Endodermal cell (in vitro differentiated cells): ENCODE measurements at regions not wholly inside any gene's neighbourhood (a gene's known extent, or its start where the extent isn't known, plus 50 kb on each side); places are given as distances from the start of the nearest gene placed in this dataset.

ENCODE experiments used
- DNase-seq: peaks from one replicate; pipeline ENCODE4 v3.0.0-alpha.2; 2017
- H3K27ac ChIP-seq: 2 replicates; pipeline ENCODE4 v1.5.1; 2013; ENCODE audit warnings: mild to moderate bottlenecking, low read depth, low read length, moderate library complexity
- H3K27me3 ChIP-seq: 2 replicates; pipeline ENCODE4 v1.6.1; 2013; ENCODE audit warnings: mild to moderate bottlenecking, low read length, moderate library complexity; ENCODE audit not compliant: insufficient read depth, control insufficient read depth, poor library complexity, severe bottlenecking
- H3K36me3 ChIP-seq: 2 replicates; pipeline ENCODE4 v1.7.0; 2013; ENCODE audit warnings: mild to moderate bottlenecking, low read length, moderate library complexity; ENCODE audit not compliant: control insufficient read depth, insufficient read depth
- H3K4me1 ChIP-seq: one replicate; pipeline ENCODE4 v1.7.0; 2013; ENCODE audit warnings: low read length; ENCODE audit not compliant: control insufficient read depth, insufficient read depth
- H3K4me3 ChIP-seq: 2 replicates; pipeline ENCODE4 v1.5.1; 2013; ENCODE audit warnings: mild to moderate bottlenecking, low read length, moderate library complexity
- H3K9ac ChIP-seq: 2 replicates; pipeline ENCODE4 v1.6.1; 2013; ENCODE audit warnings: mild to moderate bottlenecking, low read length, moderate library complexity; ENCODE audit not compliant: poor library complexity, severe bottlenecking; ENCODE audit errors: extremely low read depth
- H3K9me3 ChIP-seq: 2 replicates; pipeline ENCODE4 v1.6.1; 2013; ENCODE audit warnings: mild to moderate bottlenecking, low read length, moderate library complexity; ENCODE audit not compliant: control insufficient read depth
- H3K27ac Mint-ChIP-seq: 2 replicates; pipeline ENCODE4 v1.8.0; 2020; ENCODE audit warnings: mixed read lengths
- H3K27me3 Mint-ChIP-seq: 2 replicates; pipeline ENCODE4 v1.8.0; 2021; ENCODE audit warnings: mild to moderate bottlenecking, mixed read lengths; ENCODE audit not compliant: insufficient read depth
- H3K36me3 Mint-ChIP-seq: 2 replicates; pipeline ENCODE4 v1.8.0; 2020; ENCODE audit warnings: low read depth, mixed read lengths
- H3K4me1 Mint-ChIP-seq: 2 replicates; pipeline ENCODE4 v1.8.0; 2020; ENCODE audit warnings: mixed read lengths
- H3K4me3 Mint-ChIP-seq: 2 replicates; pipeline ENCODE4 v1.8.0; 2020; ENCODE audit warnings: mild to moderate bottlenecking, moderate library complexity, mixed read lengths
- H3K9me3 Mint-ChIP-seq: 2 replicates; pipeline ENCODE4 v1.8.0; 2020; ENCODE audit warnings: mild to moderate bottlenecking, mixed read lengths
- WGBS, 2 experiments: methylation state at CpG; one replicate each; pipeline versions ENCODE4 v1.1.5 to v1.1.7; 2013; ENCODE audit warnings: missing lambda C conversion rate in 2 of 2, mixed read lengths in 1 of 2; ENCODE audit not compliant: insufficient coverage in 1 of 2, insufficient read length in 1 of 2; 5-methylcytosine and 5-hydroxymethylcytosine counted together
- TF ChIP-seq, protein P1 (sequence below): fragments of 200-600 bp; sonication (generic); conservative IDR thresholded peaks from 2 replicates; pipeline ENCODE4 v1.5.0; 2021; ENCODE audit warnings: antibody characterized with exemption, mild to moderate bottlenecking

DNA sequence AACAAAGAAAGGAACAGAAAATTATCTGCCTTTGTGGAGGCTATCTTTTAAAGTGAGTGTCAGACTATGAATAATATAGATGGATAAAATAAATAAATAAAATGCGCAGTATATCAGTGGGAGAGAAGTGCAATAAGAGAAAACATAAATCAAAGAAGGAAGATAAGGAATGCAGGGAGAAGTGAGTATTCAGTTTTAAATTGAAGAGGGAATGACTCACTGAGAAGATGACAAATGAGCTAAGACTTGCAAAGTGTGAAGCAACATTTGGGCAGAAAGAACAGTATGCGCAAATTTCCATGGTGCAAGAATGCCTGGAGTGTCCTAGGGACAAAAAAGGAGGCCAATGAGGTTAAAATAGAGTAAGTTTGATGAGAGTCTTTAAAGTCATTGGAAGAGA lies 1300.1 kb upstream of the ALCAM start:
- H3K9me3 Mint-ChIP-seq, result no peaks in the 10 kb centered on the region
- no peak overlapping the region for H3K4me3 Mint-ChIP-seq
- Histone ChIP-seq H3K4me1 (no peaks in the 10 kb centered on the region), H3K9ac (no peak overlapping the region), H3K27ac (no peak overlapping the region), H3K36me3 (no peaks in the 10 kb centered on the region), H3K4me3 (no peak overlapping the region), H3K9me3 (no peaks in the 10 kb centered on the region), H3K27me3 (no peaks in the 10 kb centered on the region)
- H3K4me1 Mint-ChIP-seq, result no peaks in the 10 kb centered on the region
- TF ChIP-seq, protein P1, sequence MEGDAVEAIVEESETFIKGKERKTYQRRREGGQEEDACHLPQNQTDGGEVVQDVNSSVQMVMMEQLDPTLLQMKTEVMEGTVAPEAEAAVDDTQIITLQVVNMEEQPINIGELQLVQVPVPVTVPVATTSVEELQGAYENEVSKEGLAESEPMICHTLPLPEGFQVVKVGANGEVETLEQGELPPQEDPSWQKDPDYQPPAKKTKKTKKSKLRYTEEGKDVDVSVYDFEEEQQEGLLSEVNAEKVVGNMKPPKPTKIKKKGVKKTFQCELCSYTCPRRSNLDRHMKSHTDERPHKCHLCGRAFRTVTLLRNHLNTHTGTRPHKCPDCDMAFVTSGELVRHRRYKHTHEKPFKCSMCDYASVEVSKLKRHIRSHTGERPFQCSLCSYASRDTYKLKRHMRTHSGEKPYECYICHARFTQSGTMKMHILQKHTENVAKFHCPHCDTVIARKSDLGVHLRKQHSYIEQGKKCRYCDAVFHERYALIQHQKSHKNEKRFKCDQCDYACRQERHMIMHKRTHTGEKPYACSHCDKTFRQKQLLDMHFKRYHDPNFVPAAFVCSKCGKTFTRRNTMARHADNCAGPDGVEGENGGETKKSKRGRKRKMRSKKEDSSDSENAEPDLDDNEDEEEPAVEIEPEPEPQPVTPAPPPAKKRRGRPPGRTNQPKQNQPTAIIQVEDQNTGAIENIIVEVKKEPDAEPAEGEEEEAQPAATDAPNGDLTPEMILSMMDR, result no peak
- no peak overlapping the region for H3K27ac Mint-ChIP-seq
- no peaks in the 10 kb centered on the region for H3K36me3 Mint-ChIP-seq
- 89 to 94% methylated on average over 2 of the region's 2 CpGs for WGBS, 2 experiments
- H3K27me3 Mint-ChIP-seq, result no peaks in the 10 kb centered on the region
- no peak for DNase-seq

DNA sequence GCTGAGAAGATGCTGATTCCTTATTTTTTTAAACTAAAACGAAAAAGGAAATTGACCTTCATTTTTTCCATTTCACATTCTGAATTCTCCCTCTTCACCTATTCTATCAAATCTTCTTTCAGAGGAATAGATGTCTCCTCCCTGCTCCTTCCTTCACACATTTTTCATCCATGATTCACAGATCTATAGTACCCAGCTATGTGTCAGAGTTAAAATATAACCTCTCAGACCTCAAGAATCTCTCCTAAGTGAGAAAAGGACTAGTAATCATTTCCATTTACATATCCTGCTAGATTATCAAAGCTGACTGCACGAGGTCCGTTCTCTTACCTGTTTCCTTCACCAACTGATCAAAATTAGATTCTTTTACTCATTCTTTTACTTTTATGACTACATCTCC lies 1297.6 kb upstream of the ALCAM start:
- Histone ChIP-seq H3K4me1 (no peaks in the 10 kb centered on the region), H3K4me3 (no peak overlapping the region), H3K9me3 (peaks cover 3% of the 10 kb centered on the region), H3K9ac (no peak overlapping the region), H3K27me3 (no peaks in the 10 kb centered on the region), H3K27ac (no peak overlapping the region), H3K36me3 (no peaks in the 10 kb centered on the region)
- WGBS, 2 experiments, result 81% methylated on average over 3 of the region's 3 CpGs
- Mint-ChIP-seq H3K36me3 (no peaks in the 10 kb centered on the region), H3K4me3 (no peak overlapping the region), H3K27me3 (no peaks in the 10 kb centered on the region), H3K4me1 (no peaks in the 10 kb centered on the region), H3K9me3 (peaks cover 4% of the 10 kb centered on the region), H3K27ac (no peak overlapping the region)
- DNase-seq, result no peak
- TF ChIP-seq, protein P1, result no peak

DNA sequence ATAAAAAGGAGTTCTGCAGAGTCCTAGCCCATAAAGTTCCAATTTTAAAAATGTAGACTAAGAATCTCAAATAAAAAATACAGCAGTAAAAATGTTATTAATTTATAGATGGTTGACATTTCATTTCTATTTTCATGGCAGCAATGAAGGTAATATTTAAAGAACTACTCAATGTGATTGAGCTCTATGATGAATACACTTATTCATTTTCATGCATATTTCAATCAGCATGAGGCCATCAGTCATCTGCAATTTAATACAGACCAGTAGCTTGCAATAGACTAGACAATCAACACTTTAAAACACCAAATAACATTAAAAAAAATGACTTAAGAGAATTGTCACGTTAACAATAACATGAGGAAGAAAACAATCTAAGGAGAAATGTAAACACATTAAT lies 1295.8 kb upstream of the ALCAM start:
- DNase-seq, result no peak
- WGBS, 2 experiments, result 80% methylated on average over 1 of the region's 1 CpG; no CpG with 5 or more reads in 1 of the 2 experiments
- Mint-ChIP-seq H3K4me1 (no peaks in the 10 kb centered on the region), H3K4me3 (no peak overlapping the region), H3K27ac (no peak overlapping the region), H3K27me3 (no peaks in the 10 kb centered on the region), H3K9me3 (peaks cover 4% of the 10 kb centered on the region), H3K36me3 (no peaks in the 10 kb centered on the region)
- Histone ChIP-seq H3K9me3 (peaks cover 3% of the 10 kb centered on the region), H3K27me3 (no peaks in the 10 kb centered on the region), H3K27ac (no peak overlapping the region), H3K4me1 (no peaks in the 10 kb centered on the region), H3K9ac (no peak overlapping the region), H3K4me3 (no peak overlapping the region), H3K36me3 (no peaks in the 10 kb centered on the region)
- TF ChIP-seq, protein P1, result no peak
